SK-N-SH treated with all-trans-retinoic acid at 6 μM for 48 hours (cell line): ENCODE measurements at regions not wholly inside any gene's neighbourhood (a gene's known extent, or its start where the extent isn't known, plus 50 kb on each side); places are given as distances from the start of the nearest gene placed in this dataset.

Source experiments
- ATAC-seq: fragments of 200-7000 bp; cut with Tn5 transposase; 3 replicates; pipeline ENCODE4 v1.9.1; 2020; ENCODE audit warnings: mild to moderate bottlenecking, moderate library complexity
- BACH2 ChIP-seq: fragments of 250-450 bp; sonication (Bioruptor Pico); IDR thresholded peaks from 2 replicates; pipeline ENCODE4 v1.9.0; 2021; ENCODE audit warnings: mild to moderate bottlenecking, borderline replicate concordance
- ESRRG ChIP-seq: fragments of 250-450 bp; sonication (Bioruptor Pico); IDR thresholded peaks from 2 replicates; pipeline ENCODE4 v1.6.1; 2021; ENCODE audit warnings: mild to moderate bottlenecking
- GLIS3 ChIP-seq: fragments of 250-450 bp; sonication (Bioruptor Pico); IDR thresholded peaks from 2 replicates; pipeline ENCODE4 v1.5.0; 2020; ENCODE audit warnings: mild to moderate bottlenecking, moderate library complexity
- ISL1 ChIP-seq: fragments of 250-450 bp; sonication (Bioruptor Pico); IDR thresholded peaks from 2 replicates; pipeline ENCODE4 v2.1.2; 2022; ENCODE audit warnings: mild to moderate bottlenecking, moderate library complexity
- OSR1 ChIP-seq: fragments of 250-450 bp; sonication (Bioruptor Pico); IDR thresholded peaks from 2 replicates; pipeline ENCODE4 v1.8.0; 2022; ENCODE audit warnings: moderate library complexity, mild to moderate bottlenecking, inconsistent platforms
- PPARA ChIP-seq: fragments of 250-450 bp; sonication (Bioruptor Pico); IDR thresholded peaks from 2 replicates; pipeline ENCODE4 v1.5.0; 2020; ENCODE audit warnings: mild to moderate bottlenecking, borderline replicate concordance
- RARB ChIP-seq: fragments of 250-450 bp; sonication (Bioruptor Pico); IDR thresholded peaks from 2 replicates; pipeline ENCODE4 v1.8.0; 2021; ENCODE audit warnings: mild to moderate bottlenecking, moderate library complexity
- SNAI2 ChIP-seq: fragments of 250-450 bp; sonication (Bioruptor Pico); IDR thresholded peaks from 2 replicates; pipeline ENCODE4 v1.5.0; 2020; ENCODE audit warnings: mild to moderate bottlenecking, moderate library complexity
- TCF4 ChIP-seq: fragments of 250-450 bp; sonication (Bioruptor Pico); IDR thresholded peaks from 2 replicates; pipeline ENCODE4 v1.8.0; 2021; ENCODE audit warnings: mild to moderate bottlenecking, moderate library complexity, borderline replicate concordance
- TOX ChIP-seq: fragments of 250-450 bp; sonication (Bioruptor Pico); IDR thresholded peaks from 2 replicates; pipeline ENCODE4 v1.8.0; 2021; ENCODE audit warnings: mild to moderate bottlenecking, moderate library complexity, borderline replicate concordance
- ZC3H10 ChIP-seq: fragments of 250-450 bp; sonication (Bioruptor Pico); IDR thresholded peaks from 2 replicates; pipeline ENCODE4 v1.5.1; 2021; ENCODE audit warnings: mild to moderate bottlenecking, moderate library complexity
- ZFP3 ChIP-seq: fragments of 250-450 bp; sonication (Bioruptor Pico); IDR thresholded peaks from 2 replicates; pipeline ENCODE4 v1.5.0; 2020; ENCODE audit warnings: mild to moderate bottlenecking, moderate library complexity
- ZFP30 ChIP-seq: fragments of 450-650 bp; formaldehyde crosslinking; IDR thresholded peaks from 2 replicates; pipeline ENCODE4 v1.5.0; 2022; ENCODE audit warnings: mild to moderate bottlenecking, moderate library complexity
- ZNF565 ChIP-seq: fragments of 450-650 bp; formaldehyde crosslinking; conservative IDR thresholded peaks from 2 replicates; pipeline ENCODE4 v1.5.0; 2020; ENCODE audit warnings: low read depth, mild to moderate bottlenecking, moderate library complexity
- ZNF70 ChIP-seq: fragments of 450-650 bp; formaldehyde crosslinking; IDR thresholded peaks from 2 replicates; pipeline ENCODE4 v1.5.0; 2020; ENCODE audit warnings: mild to moderate bottlenecking, moderate library complexity
- ZNF8 ChIP-seq: fragments of 450-650 bp; formaldehyde crosslinking; IDR thresholded peaks from 2 replicates; pipeline ENCODE4 v1.5.0; 2020; ENCODE audit warnings: mild to moderate bottlenecking, moderate library complexity
- TF ChIP-seq, protein P1 (sequence below): fragments of 250-450 bp; sonication (Bioruptor Pico); IDR thresholded peaks from 2 replicates; pipeline ENCODE4 v1.8.0; 2021; ENCODE audit warnings: low read depth, mild to moderate bottlenecking, moderate library complexity, borderline replicate concordance
- TF ChIP-seq, protein P2 (sequence below): fragments of 250-450 bp; sonication (Bioruptor Pico); IDR thresholded peaks from 2 replicates; pipeline ENCODE4 v1.8.0; 2020; ENCODE audit warnings: mild to moderate bottlenecking, moderate library complexity, borderline replicate concordance
- TF ChIP-seq, protein P3 (sequence below): fragments of 250-450 bp; sonication (Bioruptor Pico); IDR thresholded peaks from 2 replicates; pipeline ENCODE4 v1.5.0; 2020; ENCODE audit warnings: mild to moderate bottlenecking, moderate library complexity
- TF ChIP-seq, protein P4 (sequence below): fragments of 250-450 bp; sonication (Bioruptor Pico); IDR thresholded peaks from 2 replicates; pipeline ENCODE4 v1.5.1; 2021; ENCODE audit warnings: mild to moderate bottlenecking, moderate library complexity
- TF ChIP-seq, protein P5 (sequence below): fragments of 250-450 bp; sonication (Bioruptor Pico); IDR thresholded peaks from 2 replicates; pipeline ENCODE4 v1.5.1; 2020; ENCODE audit warnings: low read depth, mild to moderate bottlenecking, moderate library complexity

DNA sequence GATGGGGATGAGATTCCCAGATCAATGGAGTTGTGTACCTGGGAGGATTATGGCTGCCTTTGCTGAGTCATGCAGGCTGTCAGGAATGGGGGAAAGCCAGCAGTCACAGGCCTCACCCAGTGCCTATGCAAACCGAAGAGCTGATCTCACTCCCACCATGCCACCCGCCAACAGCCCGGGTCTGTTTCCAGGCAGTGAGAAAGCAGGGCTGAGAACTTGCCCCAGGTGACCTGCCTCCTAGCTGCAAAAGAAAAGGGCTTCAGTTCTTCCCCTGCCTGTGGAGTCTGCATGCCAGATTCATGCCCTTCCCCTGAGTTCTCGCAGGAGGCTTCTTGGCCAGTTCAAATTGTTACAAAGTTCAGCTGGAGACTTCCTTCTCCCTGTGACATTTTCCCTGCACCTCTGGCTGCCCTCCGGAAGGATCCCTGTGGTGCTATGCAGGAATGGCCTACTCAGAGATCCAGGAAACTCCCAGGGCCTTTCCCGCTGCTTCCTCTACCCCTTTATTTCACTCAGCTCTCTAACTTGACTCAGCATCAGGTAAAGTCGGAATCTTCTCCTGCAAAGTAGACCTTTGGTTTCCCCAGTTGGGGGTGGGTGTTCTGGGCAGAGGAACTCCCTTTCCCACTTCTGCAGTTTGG is 71.5 kb upstream of the B3GAT2 start:
- no peak for ATAC-seq
- TF ChIP-seq, protein P1, sequence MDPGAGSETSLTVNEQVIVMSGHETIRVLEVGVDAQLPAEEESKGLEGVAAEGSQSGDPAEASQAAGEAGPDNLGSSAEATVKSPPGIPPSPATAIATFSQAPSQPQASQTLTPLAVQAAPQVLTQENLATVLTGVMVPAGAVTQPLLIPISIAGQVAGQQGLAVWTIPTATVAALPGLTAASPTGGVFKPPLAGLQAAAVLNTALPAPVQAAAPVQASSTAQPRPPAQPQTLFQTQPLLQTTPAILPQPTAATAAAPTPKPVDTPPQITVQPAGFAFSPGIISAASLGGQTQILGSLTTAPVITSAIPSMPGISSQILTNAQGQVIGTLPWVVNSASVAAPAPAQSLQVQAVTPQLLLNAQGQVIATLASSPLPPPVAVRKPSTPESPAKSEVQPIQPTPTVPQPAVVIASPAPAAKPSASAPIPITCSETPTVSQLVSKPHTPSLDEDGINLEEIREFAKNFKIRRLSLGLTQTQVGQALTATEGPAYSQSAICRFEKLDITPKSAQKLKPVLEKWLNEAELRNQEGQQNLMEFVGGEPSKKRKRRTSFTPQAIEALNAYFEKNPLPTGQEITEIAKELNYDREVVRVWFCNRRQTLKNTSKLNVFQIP (CRISPR knock-in tag) = no peak
- no peak for TF ChIP-seq RARB (CRISPR knock-in tag)
- TF ChIP-seq ZNF565 = no peak
- TF ChIP-seq, protein P2, sequence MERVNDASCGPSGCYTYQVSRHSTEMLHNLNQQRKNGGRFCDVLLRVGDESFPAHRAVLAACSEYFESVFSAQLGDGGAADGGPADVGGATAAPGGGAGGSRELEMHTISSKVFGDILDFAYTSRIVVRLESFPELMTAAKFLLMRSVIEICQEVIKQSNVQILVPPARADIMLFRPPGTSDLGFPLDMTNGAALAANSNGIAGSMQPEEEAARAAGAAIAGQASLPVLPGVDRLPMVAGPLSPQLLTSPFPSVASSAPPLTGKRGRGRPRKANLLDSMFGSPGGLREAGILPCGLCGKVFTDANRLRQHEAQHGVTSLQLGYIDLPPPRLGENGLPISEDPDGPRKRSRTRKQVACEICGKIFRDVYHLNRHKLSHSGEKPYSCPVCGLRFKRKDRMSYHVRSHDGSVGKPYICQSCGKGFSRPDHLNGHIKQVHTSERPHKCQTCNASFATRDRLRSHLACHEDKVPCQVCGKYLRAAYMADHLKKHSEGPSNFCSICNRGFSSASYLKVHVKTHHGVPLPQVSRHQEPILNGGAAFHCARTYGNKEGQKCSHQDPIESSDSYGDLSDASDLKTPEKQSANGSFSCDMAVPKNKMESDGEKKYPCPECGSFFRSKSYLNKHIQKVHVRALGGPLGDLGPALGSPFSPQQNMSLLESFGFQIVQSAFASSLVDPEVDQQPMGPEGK (CRISPR knock-in tag) = no peak
- TF ChIP-seq GLIS3 (CRISPR knock-in tag) = no peak
- no peak for TF ChIP-seq SNAI2
- TF ChIP-seq, protein P3, sequence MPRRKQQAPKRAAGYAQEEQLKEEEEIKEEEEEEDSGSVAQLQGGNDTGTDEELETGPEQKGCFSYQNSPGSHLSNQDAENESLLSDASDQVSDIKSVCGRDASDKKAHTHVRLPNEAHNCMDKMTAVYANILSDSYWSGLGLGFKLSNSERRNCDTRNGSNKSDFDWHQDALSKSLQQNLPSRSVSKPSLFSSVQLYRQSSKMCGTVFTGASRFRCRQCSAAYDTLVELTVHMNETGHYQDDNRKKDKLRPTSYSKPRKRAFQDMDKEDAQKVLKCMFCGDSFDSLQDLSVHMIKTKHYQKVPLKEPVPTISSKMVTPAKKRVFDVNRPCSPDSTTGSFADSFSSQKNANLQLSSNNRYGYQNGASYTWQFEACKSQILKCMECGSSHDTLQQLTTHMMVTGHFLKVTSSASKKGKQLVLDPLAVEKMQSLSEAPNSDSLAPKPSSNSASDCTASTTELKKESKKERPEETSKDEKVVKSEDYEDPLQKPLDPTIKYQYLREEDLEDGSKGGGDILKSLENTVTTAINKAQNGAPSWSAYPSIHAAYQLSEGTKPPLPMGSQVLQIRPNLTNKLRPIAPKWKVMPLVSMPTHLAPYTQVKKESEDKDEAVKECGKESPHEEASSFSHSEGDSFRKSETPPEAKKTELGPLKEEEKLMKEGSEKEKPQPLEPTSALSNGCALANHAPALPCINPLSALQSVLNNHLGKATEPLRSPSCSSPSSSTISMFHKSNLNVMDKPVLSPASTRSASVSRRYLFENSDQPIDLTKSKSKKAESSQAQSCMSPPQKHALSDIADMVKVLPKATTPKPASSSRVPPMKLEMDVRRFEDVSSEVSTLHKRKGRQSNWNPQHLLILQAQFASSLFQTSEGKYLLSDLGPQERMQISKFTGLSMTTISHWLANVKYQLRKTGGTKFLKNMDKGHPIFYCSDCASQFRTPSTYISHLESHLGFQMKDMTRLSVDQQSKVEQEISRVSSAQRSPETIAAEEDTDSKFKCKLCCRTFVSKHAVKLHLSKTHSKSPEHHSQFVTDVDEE (CRISPR knock-in tag) = no peak
- TF ChIP-seq ZNF70 = no peak
- TF ChIP-seq ZFP30 (CRISPR knock-in tag) = no peak
- TF ChIP-seq ZFP3 (CRISPR knock-in tag) = no peak
- TF ChIP-seq ESRRG (CRISPR knock-in tag) = no peak
- TF ChIP-seq ZNF8 (CRISPR knock-in tag) = no peak
- no peak for TF ChIP-seq OSR1
- TF ChIP-seq BACH2 (CRISPR knock-in tag) = no peak
- no peak for TF ChIP-seq ISL1
- TF ChIP-seq, protein P4, sequence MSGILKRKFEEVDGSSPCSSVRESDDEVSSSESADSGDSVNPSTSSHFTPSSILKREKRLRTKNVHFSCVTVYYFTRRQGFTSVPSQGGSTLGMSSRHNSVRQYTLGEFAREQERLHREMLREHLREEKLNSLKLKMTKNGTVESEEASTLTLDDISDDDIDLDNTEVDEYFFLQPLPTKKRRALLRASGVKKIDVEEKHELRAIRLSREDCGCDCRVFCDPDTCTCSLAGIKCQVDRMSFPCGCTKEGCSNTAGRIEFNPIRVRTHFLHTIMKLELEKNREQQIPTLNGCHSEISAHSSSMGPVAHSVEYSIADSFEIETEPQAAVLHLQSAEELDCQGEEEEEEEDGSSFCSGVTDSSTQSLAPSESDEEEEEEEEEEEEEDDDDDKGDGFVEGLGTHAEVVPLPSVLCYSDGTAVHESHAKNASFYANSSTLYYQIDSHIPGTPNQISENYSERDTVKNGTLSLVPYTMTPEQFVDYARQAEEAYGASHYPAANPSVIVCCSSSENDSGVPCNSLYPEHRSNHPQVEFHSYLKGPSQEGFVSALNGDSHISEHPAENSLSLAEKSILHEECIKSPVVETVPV (CRISPR knock-in tag) = no peak
- TF ChIP-seq TCF4 (CRISPR knock-in tag) = no peak
- TF ChIP-seq TOX (CRISPR knock-in tag) = no peak
- TF ChIP-seq ZC3H10 (CRISPR knock-in tag) = no peak

DNA sequence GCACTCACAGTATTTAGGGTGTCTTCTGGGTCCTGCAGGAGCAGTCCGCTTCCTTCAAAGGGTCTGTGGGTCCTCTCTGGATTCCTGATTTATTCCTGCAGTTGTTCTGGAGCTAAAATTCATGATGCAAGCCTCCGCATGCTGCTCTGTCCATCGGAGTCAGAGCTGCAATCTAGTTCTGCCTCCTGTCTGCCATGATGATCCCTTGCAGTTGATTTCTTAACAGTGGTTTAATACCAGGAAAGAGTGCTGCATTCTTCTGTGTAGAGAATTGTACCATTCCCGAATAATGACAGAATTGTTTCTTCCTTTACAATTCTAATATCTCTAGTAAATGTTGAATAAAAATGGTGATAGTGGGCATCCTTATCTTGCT is 72.0 kb upstream of the B3GAT2 start:
- TF ChIP-seq ZNF70 (no peak), RARB (CRISPR knock-in tag) (no peak), ISL1 (no peak)
- TF ChIP-seq, protein P5, sequence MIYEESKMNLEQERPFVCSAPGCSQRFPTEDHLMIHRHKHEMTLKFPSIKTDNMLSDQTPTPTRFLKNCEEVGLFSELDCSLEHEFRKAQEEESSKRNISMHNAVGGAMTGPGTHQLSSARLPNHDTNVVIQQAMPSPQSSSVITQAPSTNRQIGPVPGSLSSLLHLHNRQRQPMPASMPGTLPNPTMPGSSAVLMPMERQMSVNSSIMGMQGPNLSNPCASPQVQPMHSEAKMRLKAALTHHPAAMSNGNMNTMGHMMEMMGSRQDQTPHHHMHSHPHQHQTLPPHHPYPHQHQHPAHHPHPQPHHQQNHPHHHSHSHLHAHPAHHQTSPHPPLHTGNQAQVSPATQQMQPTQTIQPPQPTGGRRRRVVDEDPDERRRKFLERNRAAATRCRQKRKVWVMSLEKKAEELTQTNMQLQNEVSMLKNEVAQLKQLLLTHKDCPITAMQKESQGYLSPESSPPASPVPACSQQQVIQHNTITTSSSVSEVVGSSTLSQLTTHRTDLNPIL (CRISPR knock-in tag) = no peak
- no peak for ATAC-seq

DNA sequence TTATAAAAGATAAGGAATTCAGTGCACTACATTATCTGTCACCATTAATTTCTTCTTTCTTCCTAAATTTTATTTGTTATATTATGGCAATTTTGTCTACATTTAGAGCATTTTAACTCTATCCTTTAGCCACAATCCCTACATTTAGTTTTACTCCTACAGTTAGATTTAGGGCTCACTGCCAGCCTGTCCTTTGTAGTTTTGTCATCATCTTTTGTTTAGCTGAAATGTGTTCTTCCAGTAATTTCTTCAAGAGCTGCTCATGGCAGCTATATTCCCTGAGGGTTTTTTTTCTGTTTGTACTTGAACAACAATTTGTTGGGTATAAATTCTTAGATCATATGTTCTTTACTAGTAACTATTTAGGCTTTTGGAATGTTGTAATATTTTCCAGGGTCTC is 72.7 kb upstream of the B3GAT2 start:
- TF ChIP-seq ISL1 (no peak), GLIS3 (CRISPR knock-in tag) (no peak), RARB (CRISPR knock-in tag) (no peak), PPARA (CRISPR knock-in tag) (no peak)
- ATAC-seq = no peak

DNA sequence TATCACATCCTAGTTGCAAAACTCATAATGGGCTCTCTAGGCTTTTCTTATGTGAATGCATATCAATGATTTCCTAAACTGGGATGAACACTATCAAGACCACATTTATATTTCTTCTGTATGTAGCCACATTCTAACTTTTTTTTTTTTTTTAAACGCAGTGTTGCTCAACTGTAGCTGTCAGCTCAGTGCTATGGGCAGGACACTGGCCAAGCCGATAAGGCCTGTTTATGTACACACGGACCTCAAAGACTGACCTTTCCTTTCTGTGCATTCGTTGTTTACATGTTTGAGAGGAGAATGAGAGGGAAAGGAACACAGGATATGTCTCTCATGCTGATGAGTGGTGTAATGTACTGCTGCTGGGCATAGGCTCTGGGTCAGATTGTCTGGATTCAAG is 75.1 kb upstream of the B3GAT2 start:
- ATAC-seq = no peak
- TF ChIP-seq, protein P1 (CRISPR knock-in tag) = no peak
- TF ChIP-seq ZC3H10 (CRISPR knock-in tag) (no peak), RARB (CRISPR knock-in tag) (no peak), TCF4 (CRISPR knock-in tag) (no peak), GLIS3 (CRISPR knock-in tag) (no peak), ESRRG (CRISPR knock-in tag) (no peak), ZNF8 (CRISPR knock-in tag) (no peak), OSR1 (no peak), ZNF70 (no peak), ZFP30 (CRISPR knock-in tag) (no peak)
